HG02884 (cell line): ENCODE measurements at regions not wholly inside any gene's neighbourhood (a gene's known extent, or its start where the extent isn't known, plus 50 kb on each side); places are given as distances from the start of the nearest gene placed in this dataset.

Source experiments
- ATAC-seq: cut with Tn5 transposase; IDR thresholded peaks from one replicate; pipeline ENCODE4 v1.9.1; 2021; ENCODE audit warnings: mild to moderate bottlenecking, moderate library complexity; ENCODE audit not compliant: unreplicated experiment

GRCh38 chr5:2658881-2659470 is 92.5 kb downstream of the IRX2 start:
- no peak for ATAC-seq

- no peak for ATAC-seq
These were observed 93.0 kb downstream of the IRX2 start for GRCh38 chr5:2658447-2658846.

DNA sequence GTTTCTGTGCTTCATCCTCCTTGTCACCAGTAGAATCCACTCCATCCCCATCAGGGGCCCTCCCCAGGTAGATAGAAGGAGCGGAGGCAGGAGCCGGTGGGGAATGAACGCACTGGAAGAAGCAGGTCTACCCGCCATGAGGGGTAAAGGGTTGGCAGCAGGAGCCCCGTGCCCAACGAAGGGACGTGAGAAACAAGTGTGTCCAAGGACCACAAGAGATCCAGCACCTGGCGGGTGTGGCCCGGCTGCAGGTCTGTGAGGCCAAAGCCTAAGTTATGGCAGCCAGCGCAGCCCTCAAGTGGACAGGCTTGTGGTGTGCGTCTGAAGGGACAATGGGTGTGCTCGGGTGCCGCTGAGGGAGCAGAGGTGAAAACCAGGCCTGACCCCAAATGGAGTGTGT is 94.3 kb downstream of the IRX2 start:
- ATAC-seq: no peak

DNA sequence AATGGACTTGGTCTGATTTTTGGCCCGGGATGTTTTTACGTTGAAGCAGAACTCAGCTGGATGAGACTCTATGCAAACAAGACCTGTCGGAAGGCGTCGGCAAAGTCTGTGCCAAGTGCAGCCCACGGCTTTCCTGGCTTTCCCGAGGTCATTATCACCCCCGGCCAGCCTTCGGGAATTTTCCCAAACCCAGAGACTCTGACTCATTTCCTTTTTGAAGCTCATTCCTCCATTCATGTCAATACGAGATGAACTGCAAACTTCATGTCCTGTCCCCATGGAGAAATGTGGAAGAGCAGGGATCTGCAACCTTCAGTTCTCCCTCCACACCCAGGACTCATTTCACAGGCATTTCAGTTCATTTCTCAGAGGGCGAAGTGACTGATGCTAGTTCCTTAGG is 95.3 kb downstream of the IRX2 start:
- ATAC-seq: no peak

DNA sequence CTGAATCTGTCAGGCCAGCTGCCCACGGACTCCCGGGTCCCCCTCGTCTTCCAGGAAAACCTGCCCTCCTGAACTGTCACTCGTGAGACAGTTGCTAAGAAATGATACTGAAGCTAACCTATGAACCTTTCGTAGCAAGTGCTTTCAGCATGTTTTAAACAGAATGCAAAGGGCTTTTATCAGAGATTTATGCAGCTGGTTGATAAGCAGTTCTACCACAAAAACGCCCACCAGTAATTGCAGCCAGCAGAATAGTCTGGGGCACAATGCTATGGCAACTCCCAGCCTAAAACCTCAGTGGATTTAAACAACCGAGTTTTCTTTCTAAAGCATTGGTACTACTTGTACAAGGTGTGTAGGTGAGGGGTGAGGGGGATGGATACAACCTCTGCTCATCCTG is 97.5 kb downstream of the IRX2 start:
- no peak for ATAC-seq

- ATAC-seq: no peak
These were observed 100.4 kb downstream of the IRX2 start for GRCh38 chr5:2651116-2651515.

- no peak for ATAC-seq
These were observed 108.7 kb downstream of the IRX2 start for GRCh38 chr5:2642684-2643345.

DNA sequence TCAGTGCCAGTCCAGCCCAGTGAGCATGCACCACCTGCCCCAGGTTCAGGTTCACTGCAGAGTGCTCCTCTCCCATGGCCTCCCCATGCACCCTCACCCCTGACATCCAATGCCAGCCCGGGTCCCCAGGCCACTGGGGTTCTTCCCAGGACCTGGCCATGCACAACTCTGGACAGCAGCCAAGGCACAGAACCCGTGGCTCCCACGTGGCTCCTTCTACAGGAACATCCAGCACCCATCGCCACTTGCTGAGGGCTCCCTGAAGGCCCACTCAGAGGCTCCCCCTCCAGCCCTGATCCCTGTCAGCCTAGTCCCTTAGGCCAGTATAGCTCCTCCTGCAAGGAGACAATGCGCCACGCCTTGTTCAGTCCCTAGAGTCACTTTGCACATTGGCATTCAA is 110.8 kb downstream of the IRX2 start:
- no peak for ATAC-seq

GRCh38 chr5:2639425-2639824 is 112.1 kb downstream of the IRX2 start:
- no peak for ATAC-seq

GRCh38 chr5:2634399-2635176 is 116.9 kb downstream of the IRX2 start:
- ATAC-seq: no peak

DNA sequence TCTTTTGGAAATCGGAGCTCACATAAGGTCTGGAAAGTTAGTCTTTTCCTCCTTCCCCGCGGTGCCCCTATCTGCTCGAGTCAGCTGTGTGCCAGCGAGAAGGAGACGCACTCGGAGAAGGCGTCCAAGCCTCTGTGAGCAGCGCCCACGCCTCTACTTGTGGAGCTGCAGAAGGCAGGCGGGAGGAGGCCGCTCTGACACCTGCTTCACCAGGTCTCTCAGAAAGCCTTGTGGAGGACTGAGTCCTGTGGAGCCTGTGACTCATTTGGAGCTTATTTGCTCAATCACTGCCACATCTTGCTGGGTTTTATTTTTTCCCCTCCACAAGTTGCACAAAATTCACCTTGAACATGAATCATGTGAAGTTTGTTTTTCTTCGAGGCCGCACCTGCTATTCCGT is 117.5 kb downstream of the IRX2 start:
- ATAC-seq: no peak

DNA sequence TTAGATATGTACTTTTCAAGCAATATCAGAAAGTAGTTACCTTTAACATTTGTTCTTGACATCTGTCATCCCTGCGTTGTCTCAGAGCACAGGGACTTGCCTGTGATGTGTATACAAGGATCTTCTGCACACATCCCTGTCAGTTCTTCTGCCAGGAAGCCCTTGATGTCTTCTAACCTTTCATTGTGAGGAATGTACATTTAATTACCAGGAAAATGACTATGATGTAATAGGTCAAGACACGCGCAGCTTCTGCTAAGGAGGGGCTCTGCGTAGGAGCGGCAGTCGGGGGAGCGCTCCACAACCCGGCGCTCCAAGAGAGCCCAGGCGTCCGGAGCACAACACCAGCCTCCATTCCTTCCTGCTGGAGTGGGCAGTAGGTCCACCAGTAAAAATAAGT is 119.7 kb downstream of the IRX2 start:
- no peak for ATAC-seq

DNA sequence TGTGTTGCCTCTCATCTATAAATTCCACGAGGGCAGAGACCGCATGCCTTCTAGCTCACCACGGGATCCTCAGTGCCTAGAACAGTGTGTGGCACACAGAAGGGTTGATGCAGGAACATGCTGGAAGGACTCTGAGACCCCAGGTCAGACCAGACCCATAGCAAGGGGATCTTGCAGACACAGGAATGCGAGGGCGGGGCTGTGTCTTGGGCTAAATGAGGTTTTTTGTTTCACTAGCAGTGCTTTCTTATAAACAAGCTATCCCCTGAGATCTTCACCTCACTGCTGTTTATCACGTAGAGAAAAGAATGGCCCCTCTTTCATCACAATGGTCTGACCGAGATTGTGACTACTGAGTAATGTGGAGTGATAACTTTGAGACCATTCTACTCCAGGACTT is 122.4 kb downstream of the IRX2 start:
- ATAC-seq: no peak

DNA sequence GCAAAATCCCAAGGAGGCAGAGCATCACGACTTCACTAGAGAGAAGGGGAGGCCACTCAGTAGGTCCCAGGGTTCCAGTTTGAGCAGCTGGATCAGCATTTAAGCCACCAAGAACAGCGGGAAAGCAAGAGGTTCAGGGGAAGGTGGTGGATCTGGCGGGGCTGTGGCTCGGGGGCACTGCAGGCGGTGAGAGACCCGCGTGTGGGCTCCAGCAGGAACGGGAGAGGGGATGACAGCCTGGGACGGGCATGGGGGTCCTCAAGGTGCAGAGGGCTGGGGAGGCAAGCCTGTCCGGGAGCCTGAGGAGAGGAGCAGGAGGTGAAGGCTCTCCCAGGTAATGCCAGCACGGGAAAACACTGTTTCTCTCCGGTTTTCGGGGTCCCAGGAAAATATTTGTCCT is 123.6 kb downstream of the IRX2 start:
- no peak for ATAC-seq

- ATAC-seq: no peak
These were observed 124.9 kb downstream of the IRX2 start for GRCh38 chr5:2626572-2626971.

GRCh38 chr5:2622866-2623265 is 128.6 kb downstream of the IRX2 start:
- no peak for ATAC-seq

DNA sequence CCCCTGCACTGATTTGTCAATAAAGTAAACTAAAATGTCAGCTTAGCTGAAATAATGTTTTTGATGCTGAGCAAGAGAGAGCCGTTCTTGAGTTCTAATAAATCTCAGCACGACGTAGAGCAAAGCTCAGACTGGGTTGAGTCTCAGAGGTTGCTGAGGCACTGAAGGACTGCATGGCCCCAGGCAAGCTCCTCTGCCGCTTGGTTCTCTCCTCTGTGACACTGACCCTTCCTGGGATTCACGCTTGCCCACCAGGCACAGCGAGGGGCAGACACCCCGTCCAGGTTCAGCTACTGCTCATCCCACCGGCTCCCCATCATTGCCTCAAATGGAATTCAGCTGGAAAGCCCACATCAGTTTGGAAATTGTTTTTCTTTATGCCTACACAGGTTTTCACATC is 129.8 kb downstream of the IRX2 start:
- no peak for ATAC-seq

DNA sequence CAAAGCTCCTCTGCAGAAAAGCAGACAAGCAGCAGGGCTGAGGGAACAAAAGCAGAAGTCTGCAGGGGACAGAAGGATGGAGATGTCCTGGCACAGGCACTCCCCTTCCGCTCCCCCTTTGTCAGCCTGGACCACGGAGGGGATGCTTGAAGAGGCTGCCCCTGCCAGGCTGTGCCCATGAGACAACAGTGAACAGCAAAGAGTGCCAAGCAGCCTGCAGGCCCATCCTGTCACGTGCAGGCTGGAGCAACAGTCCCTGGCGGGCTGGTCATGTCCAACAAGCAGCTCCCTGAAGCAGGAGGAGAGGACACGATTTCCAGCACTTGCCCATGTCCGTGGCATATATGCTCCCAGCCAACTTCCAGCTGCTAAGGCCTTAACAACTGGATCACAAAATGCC is 132.3 kb downstream of the IRX2 start:
- ATAC-seq: no peak

- no peak for ATAC-seq
These were observed 134.0 kb downstream of the IRX2 start for GRCh38 chr5:2617461-2617860.

- no peak for ATAC-seq
These were observed 135.6 kb downstream of the IRX2 start for GRCh38 chr5:2615917-2616316.

- no peak for ATAC-seq
These were observed 136.9 kb downstream of the IRX2 start for GRCh38 chr5:2614571-2614970.

DNA sequence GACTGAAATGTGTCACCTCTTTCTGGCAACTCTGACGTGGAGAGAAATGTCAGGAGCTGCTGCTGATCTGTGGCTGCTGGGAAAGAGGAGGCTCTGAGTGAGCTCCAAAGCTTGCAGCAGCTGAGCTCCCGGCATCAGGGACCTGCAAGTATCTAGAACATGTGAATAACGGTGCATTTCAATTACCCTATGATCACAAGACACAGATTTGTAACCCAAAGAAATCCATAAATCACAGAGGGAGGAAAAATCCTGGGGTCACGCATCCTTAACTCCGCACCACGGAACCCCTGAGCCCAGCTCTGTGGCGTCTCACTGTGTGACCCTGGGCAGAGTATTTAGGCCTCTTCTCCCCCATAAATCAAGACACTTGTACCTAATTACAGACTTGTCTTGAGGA is 139.8 kb downstream of the IRX2 start:
- no peak for ATAC-seq
